Lower leg skin (tissue), 3 donors: ENCODE measurements at regions not wholly inside any gene's neighbourhood (a gene's known extent, or its start where the extent isn't known, plus 50 kb on each side); places are given as distances from the start of the nearest gene placed in this dataset.

Source experiments
- POLR2A ChIP-seq, 2 donors: fragments of 450-650 bp; IDR thresholded peaks; one replicate each; pipeline ENCODE4 v1.6.1; 2016 to 2017; ENCODE audit warnings: antibody characterized with exemption in 2 of 2, mild to moderate bottlenecking in 1 of 2, moderate library complexity in 1 of 2
- TF ChIP-seq, protein P1 (sequence below), 3 donors: fragments of 450-650 bp; IDR thresholded peaks; one replicate each; pipeline ENCODE4 v1.5.1; 2016; ENCODE audit warnings: antibody characterized with exemption in 3 of 3, mild to moderate bottlenecking in 3 of 3, moderate library complexity in 2 of 3

- TF ChIP-seq, protein P1, sequence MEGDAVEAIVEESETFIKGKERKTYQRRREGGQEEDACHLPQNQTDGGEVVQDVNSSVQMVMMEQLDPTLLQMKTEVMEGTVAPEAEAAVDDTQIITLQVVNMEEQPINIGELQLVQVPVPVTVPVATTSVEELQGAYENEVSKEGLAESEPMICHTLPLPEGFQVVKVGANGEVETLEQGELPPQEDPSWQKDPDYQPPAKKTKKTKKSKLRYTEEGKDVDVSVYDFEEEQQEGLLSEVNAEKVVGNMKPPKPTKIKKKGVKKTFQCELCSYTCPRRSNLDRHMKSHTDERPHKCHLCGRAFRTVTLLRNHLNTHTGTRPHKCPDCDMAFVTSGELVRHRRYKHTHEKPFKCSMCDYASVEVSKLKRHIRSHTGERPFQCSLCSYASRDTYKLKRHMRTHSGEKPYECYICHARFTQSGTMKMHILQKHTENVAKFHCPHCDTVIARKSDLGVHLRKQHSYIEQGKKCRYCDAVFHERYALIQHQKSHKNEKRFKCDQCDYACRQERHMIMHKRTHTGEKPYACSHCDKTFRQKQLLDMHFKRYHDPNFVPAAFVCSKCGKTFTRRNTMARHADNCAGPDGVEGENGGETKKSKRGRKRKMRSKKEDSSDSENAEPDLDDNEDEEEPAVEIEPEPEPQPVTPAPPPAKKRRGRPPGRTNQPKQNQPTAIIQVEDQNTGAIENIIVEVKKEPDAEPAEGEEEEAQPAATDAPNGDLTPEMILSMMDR (IDR thresholded peaks at IDR 0.05), result no peak
- no peak for TF ChIP-seq POLR2A (IDR thresholded peaks at IDR 0.05)
Observed at GRCh38 chr14:97582022-97582421, 784.8 kb downstream of the VRK1 start.
